ENCODE measurements at regions not wholly inside any gene's neighbourhood (a gene's known extent, or its start where the extent isn't known, plus 50 kb on each side); places are given as distances from the start of the nearest gene placed in this dataset.
"Not testable (repeated sequence)": the region's sequence is repeated elsewhere in the genome, so short reads cannot be mapped to it uniquely, and the experiment has no call there.

- DNase-seq, result no peak
Measured at GRCh38 chrX:121671649-121672048, 624.2 kb downstream of the GLUD2 start.

- peak; percentile 61 for DNase-seq
Measured at GRCh38 chrX:121709236-121709635, 661.8 kb downstream of the GLUD2 start.

GRCh38 chrX:121733514-121733913, 686.1 kb downstream of the GLUD2 start:
- DNase-seq, result no peak

GRCh38 chrX:121746105-121746504, 698.7 kb downstream of the GLUD2 start:
- DNase-seq, result no peak

- not testable (repeated sequence) for DNase-seq
Measured at GRCh38 chrX:121753602-121754001, 706.2 kb downstream of the GLUD2 start.

GRCh38 chrX:121754301-121754700, 706.9 kb downstream of the GLUD2 start:
- no peak for DNase-seq

- no peak for DNase-seq
Measured at GRCh38 chrX:121755541-121755940, 708.1 kb downstream of the GLUD2 start.

GRCh38 chrX:121761845-121762244, 714.4 kb downstream of the GLUD2 start:
- no peak for DNase-seq

GRCh38 chrX:121763671-121764070, 716.3 kb downstream of the GLUD2 start:
- no peak for DNase-seq

- not testable (repeated sequence) for DNase-seq
Measured at GRCh38 chrX:121768210-121768609, 720.8 kb downstream of the GLUD2 start.

GRCh38 chrX:121781991-121782390, 734.6 kb downstream of the GLUD2 start:
- DNase-seq, result no peak

- no peak for DNase-seq
Measured at GRCh38 chrX:121782544-121782943, 735.1 kb downstream of the GLUD2 start.

GRCh38 chrX:121782976-121783375, 735.6 kb downstream of the GLUD2 start:
- no peak for DNase-seq

GRCh38 chrX:121802881-121803412, 755.5 kb downstream of the GLUD2 start:
- no peak for DNase-seq

GRCh38 chrX:121823406-121823805, 776.0 kb downstream of the GLUD2 start:
- no peak for DNase-seq

GRCh38 chrX:121831601-121832000, 784.2 kb downstream of the GLUD2 start:
- DNase-seq, result peak; percentile 22

GRCh38 chrX:121832446-121832845, 785.0 kb downstream of the GLUD2 start:
- DNase-seq, result peak; percentile 7

- DNase-seq, result no peak
Measured at GRCh38 chrX:121836000-121836399, 788.6 kb downstream of the GLUD2 start.

- peak; percentile 59 for DNase-seq
Measured at GRCh38 chrX:121851033-121851432, 803.6 kb downstream of the GLUD2 start.

- no peak for DNase-seq
Measured at GRCh38 chrX:121853762-121854613, 806.6 kb downstream of the GLUD2 start.

- DNase-seq, result no peak
Measured at GRCh38 chrX:121854614-121854911, 807.2 kb downstream of the GLUD2 start.

GRCh38 chrX:121858867-121859647, 811.6 kb downstream of the GLUD2 start:
- DNase-seq, result peak; percentile 14

GRCh38 chrX:121863976-121864375, 816.6 kb downstream of the GLUD2 start:
- DNase-seq, result no peak

- peak; percentile 75 for DNase-seq
Measured at GRCh38 chrX:121864561-121864960, 817.2 kb downstream of the GLUD2 start.
